ENCODE measurements at regions not wholly inside any gene's neighbourhood (a gene's known extent, or its start where the extent isn't known, plus 50 kb on each side); places are given as distances from the start of the nearest gene placed in this dataset.

GRCh38 chr3:15983693-15984092 lies 185.9 kb upstream of the ANKRD28 start:
- no peak for TF ChIP-seq CTCF (IDR thresholded peaks at IDR 0.05)

DNA sequence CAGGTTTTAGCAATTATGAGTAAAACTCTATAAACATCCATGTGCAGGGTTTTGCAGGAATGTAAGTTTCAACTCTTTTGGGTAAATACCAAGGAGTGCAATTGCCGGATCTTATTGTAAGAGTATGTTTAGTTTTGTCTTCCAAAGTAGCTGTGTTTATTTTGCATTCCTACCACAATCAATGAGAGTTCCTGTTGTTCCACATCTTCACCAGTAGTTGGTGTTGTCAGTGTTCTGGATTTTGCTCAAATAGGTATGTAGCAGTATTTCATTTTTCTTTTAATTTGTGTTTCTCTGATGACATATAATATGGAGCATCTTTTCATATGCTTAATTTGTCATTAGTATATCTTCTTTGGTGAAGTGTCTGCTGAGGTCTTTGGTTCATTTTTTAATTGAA lies 185.1 kb upstream of the GALNT15 start:
- TF ChIP-seq CTCF (IDR thresholded peaks at IDR 0.05), result peak; percentile 50

GRCh38 chr3:15997274-15997943 lies 177.1 kb upstream of the GALNT15 start:
- no peak for TF ChIP-seq CTCF (IDR thresholded peaks at IDR 0.05)

DNA sequence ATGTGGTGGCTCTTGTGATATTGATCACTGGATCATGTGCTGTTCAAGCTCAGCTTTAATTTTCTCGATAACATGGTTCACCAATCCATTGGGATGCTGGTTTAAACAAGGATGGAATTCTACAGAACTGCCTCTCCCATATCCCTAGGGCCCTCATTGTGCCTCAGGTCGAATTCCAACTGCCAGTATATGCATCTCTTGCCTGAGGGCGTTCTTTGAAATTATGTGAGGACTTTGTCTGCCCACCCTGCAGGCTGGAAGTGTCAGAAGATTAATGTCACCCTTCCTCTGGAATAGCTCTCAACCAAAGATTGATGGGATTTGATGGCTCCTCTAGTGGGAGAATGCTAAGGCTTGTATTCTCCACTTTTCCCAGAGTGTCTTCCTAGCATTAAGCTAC lies 175.6 kb upstream of the GALNT15 start:
- TF ChIP-seq CTCF (IDR thresholded peaks at IDR 0.05), result no peak

GRCh38 chr3:16004812-16005211 lies 169.7 kb upstream of the GALNT15 start:
- no peak for TF ChIP-seq CTCF (IDR thresholded peaks at IDR 0.05)

DNA sequence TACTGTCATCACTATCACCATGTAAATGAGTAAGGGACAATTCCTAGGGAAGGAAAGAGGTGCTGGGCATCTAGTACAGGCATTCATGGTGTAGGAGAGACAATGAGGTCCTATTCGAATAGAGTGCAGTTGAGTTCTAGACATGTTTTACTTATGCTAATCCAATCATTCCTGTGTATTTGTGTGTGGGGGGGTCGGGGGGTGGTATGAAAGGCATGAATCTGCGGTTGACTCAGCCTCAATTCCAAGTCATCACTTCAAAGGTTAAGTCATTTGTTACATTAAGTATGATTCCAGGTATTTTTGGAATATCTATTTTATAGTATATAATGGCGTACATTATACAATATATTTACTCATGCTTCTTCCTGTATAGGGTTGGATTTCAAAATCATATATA lies 163.1 kb upstream of the GALNT15 start:
- no peak for TF ChIP-seq CTCF (IDR thresholded peaks at IDR 0.05)

GRCh38 chr3:16012086-16012485 lies 162.4 kb upstream of the GALNT15 start:
- no peak for TF ChIP-seq CTCF (IDR thresholded peaks at IDR 0.05)

GRCh38 chr3:16013568-16013967 lies 160.9 kb upstream of the GALNT15 start:
- no peak for TF ChIP-seq CTCF (IDR thresholded peaks at IDR 0.05)

Data from LNCAP (cell line).